ENCODE measurements at regions not wholly inside any gene's neighbourhood (a gene's known extent, or its start where the extent isn't known, plus 50 kb on each side); places are given as distances from the start of the nearest gene placed in this dataset.

- TF ChIP-seq, protein P1, sequence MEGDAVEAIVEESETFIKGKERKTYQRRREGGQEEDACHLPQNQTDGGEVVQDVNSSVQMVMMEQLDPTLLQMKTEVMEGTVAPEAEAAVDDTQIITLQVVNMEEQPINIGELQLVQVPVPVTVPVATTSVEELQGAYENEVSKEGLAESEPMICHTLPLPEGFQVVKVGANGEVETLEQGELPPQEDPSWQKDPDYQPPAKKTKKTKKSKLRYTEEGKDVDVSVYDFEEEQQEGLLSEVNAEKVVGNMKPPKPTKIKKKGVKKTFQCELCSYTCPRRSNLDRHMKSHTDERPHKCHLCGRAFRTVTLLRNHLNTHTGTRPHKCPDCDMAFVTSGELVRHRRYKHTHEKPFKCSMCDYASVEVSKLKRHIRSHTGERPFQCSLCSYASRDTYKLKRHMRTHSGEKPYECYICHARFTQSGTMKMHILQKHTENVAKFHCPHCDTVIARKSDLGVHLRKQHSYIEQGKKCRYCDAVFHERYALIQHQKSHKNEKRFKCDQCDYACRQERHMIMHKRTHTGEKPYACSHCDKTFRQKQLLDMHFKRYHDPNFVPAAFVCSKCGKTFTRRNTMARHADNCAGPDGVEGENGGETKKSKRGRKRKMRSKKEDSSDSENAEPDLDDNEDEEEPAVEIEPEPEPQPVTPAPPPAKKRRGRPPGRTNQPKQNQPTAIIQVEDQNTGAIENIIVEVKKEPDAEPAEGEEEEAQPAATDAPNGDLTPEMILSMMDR (IDR thresholded peaks at IDR 0.05; ENCODE audit: low read depth, low read length, poor library complexity, severe bottlenecking) = no peak
- no peak for TF ChIP-seq EZH2phosphoT487 (IDR thresholded peaks at IDR 0.05; ENCODE audit: borderline replicate concordance, low read length)
Measured at GRCh38 chr6:144714021-144714712, 429.0 kb downstream of the UTRN start.
